Gastrocnemius medialis (tissue), 4 donors: ENCODE measurements at regions not wholly inside any gene's neighbourhood (a gene's known extent, or its start where the extent isn't known, plus 50 kb on each side); places are given as distances from the start of the nearest gene placed in this dataset.

Experiments used
- ATAC-seq, 2 donors: fragments of 150-250 bp; one replicate each; pipeline ENCODE4 v1.9.1; 2016
- DNase-seq, 2 donors: peaks; one replicate each; pipeline ENCODE4 v3.0.0-alpha.2; 2019
- H3K27ac ChIP-seq, 4 donors: fragments of 200-600 bp; sonication (generic); 1 replicate in 1 of 4; 2 replicates in 3 of 4; pipeline ENCODE4 v1.5.1; 2016 to 2018; ENCODE audit warnings: mild to moderate bottlenecking in 2 of 4, moderate library complexity in 1 of 4
- H3K27me3 ChIP-seq, 3 donors: fragments of 200-600 bp; sonication (generic) in 2 of 3; 1 replicate in 1 of 3; 2 replicates in 2 of 3; pipeline versions ENCODE4 v1.5.1 to v1.6.0; 2016 to 2019; ENCODE audit warnings: mild to moderate bottlenecking in 1 of 3, moderate library complexity in 1 of 3
- H3K36me3 ChIP-seq, 2 donors: fragments of 200-600 bp; sonication (generic) in 1 of 2; one replicate each; pipeline ENCODE4 v1.5.1; 2017 to 2018
- H3K4me1 ChIP-seq, 2 donors: fragments of 200-600 bp; sonication (generic) in 1 of 2; one replicate each; pipeline ENCODE4 v1.5.1; 2016 to 2017; ENCODE audit warnings: mild to moderate bottlenecking in 2 of 2
- H3K4me3 ChIP-seq, 4 donors: fragments of 200-600 bp; sonication (generic) in 3 of 4; 1 replicate in 1 of 4; 2 replicates in 3 of 4; pipeline ENCODE4 v1.5.1; 2016 to 2019; ENCODE audit warnings: mild to moderate bottlenecking in 2 of 4
- H3K9me3 ChIP-seq, 3 donors: fragments of 200-600 bp; sonication (generic) in 2 of 3; 1 replicate in 1 of 3; 2 replicates in 2 of 3; pipeline ENCODE4 v1.5.1; 2016 to 2019
- POLR2A ChIP-seq, 2 donors: fragments of 450-650 bp; IDR thresholded peaks; one replicate each; pipeline ENCODE4 v1.6.1; 2017; ENCODE audit warnings: antibody characterized with exemption in 2 of 2, mild to moderate bottlenecking in 2 of 2, moderate library complexity in 2 of 2
- in situ Hi-C, 4 donors: fragments of 200-750 bp; cut with MboI; loops; one replicate each; pipeline versions ENCODE4 v1.15.0 to v1.8.0; 2017; ENCODE audit warnings: low sequenced_read_pairs in 4 of 4
- intact Hi-C: fragments of 100-400 bp; cut with DNase I; formaldehyde crosslinking; loops from one replicate; pipeline ENCODE4 v1.15.1; 2023; ENCODE audit warnings: low total_unique reads
- TF ChIP-seq, protein P1 (sequence below), 5 experiments: fragments of 450-650 bp in 3 of 5; fragments of 200-600 bp in 2 of 5; sonication (generic) in 2 of 5; IDR thresholded peaks in 4 of 5; conservative IDR thresholded peaks in 1 of 5; 1 replicate in 4 of 5; 2 replicates in 1 of 5; pipeline ENCODE4 v1.5.1; 2016 to 2019; ENCODE audit warnings: antibody characterized with exemption in 5 of 5, mild to moderate bottlenecking in 3 of 5, moderate library complexity in 3 of 5

DNA sequence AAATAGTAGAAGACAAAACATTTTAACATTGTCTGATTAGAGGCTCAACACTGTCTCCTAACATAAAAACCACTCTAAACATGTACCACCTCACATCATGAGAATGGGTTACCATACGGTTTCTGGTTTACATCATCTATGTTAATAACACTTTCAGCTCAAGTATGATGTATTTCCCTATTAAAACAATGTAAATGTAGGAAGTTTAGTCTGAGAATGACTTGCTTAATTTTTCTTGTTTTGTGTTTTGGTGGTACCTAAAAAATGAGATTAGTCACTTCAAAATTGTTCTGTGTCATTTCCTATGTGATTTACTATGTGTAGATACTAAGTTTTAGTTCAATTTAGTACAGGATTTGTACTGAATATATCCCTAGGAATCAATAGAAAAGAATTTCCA lies 195.8 kb upstream of the SEMA3C start:
- DNase-seq (no peak), ATAC-seq (no peak)
- Histone ChIP-seq H3K9me3 (no peaks in the 10 kb centered on the region), H3K27me3 (no peaks in the 10 kb centered on the region), H3K4me1 (no peaks in the 10 kb centered on the region), H3K36me3 (no peaks in the 10 kb centered on the region), H3K4me3 (no peak overlapping the region), H3K27ac (no peak overlapping the region)
- intact Hi-C loops = no loop called here
- in situ Hi-C loops = no loop called here
- TF ChIP-seq, protein P1, sequence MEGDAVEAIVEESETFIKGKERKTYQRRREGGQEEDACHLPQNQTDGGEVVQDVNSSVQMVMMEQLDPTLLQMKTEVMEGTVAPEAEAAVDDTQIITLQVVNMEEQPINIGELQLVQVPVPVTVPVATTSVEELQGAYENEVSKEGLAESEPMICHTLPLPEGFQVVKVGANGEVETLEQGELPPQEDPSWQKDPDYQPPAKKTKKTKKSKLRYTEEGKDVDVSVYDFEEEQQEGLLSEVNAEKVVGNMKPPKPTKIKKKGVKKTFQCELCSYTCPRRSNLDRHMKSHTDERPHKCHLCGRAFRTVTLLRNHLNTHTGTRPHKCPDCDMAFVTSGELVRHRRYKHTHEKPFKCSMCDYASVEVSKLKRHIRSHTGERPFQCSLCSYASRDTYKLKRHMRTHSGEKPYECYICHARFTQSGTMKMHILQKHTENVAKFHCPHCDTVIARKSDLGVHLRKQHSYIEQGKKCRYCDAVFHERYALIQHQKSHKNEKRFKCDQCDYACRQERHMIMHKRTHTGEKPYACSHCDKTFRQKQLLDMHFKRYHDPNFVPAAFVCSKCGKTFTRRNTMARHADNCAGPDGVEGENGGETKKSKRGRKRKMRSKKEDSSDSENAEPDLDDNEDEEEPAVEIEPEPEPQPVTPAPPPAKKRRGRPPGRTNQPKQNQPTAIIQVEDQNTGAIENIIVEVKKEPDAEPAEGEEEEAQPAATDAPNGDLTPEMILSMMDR (IDR thresholded peaks at IDR 0.05 in 4 of 5, conservative IDR thresholded peaks at IDR 0.05 in 1 of 5) = no peak
- no peak for TF ChIP-seq POLR2A (IDR thresholded peaks at IDR 0.05)

DNA sequence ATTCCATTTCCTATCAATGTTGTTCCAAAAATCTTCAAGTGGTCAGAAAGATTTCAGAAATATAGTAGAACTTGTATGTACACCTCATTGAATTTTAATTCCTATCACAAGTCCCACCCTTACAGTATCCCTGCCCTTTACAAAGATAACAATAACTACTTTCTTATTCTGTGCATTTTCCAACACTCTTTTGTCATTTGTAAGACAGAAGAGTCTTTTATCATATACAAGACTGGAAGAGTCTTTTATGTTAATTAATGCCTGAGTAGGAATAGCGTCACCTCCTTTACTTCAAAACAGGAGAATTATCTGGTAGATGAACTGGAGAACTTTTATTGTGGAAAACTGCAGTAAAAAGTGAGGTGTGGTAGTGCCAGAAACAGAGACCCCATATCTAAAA lies 193.9 kb upstream of the SEMA3C start:
- intact Hi-C loops = no loop called here
- ATAC-seq = no peak

DNA sequence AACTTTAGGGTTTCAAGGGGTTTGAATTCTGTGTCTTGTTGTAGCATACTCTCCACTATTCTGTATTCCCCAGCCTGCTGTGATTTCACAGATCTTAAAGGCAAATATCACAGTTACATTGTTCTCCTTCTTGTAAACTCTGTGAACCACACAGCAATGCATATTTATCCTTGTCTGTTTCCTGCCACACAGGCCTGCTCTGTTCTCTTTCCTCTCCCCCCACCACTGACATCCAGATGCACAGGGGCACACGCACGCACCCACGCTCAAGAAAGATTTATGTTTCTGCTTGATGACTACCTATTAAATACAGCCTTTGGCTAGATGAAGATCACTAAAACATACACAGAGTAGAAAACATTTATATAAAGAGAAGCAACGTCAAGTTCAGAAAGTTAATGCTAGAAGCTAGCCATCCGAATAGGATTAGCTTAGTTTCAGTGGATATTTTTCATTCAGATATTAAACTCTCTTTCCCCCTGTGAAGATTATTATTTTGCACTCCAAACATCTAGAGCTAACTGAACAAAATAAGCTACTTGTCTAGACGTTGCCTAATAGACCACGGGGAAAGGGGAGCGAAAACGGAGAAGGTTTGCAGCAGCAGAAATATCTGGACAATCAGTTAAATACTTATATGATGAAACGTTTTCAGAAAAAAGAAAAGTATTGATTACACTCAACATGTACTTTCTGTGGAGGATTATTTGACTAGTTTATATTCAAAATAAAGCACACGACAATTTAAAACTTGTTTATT lies 193.1 kb upstream of the SEMA3C start:
- no peaks in the 10 kb centered on the region for H3K9me3 ChIP-seq
- intact Hi-C loops = no loop called here
- H3K4me3 ChIP-seq = no peak overlapping the region
- H3K27ac ChIP-seq = no peak overlapping the region
- in situ Hi-C loops = no loop called here
- DNase-seq (no peak), ATAC-seq (no peak)
- H3K36me3 ChIP-seq = no peaks in the 10 kb centered on the region
- no peaks in the 10 kb centered on the region for H3K4me1 ChIP-seq
- no peaks in the 10 kb centered on the region for H3K27me3 ChIP-seq
- TF ChIP-seq POLR2A (IDR thresholded peaks at IDR 0.05) = no peak
- TF ChIP-seq, protein P1 (IDR thresholded peaks at IDR 0.05 in 4 of 5, conservative IDR thresholded peaks at IDR 0.05 in 1 of 5) = no peak

More for the DNA sequence above, 193.9 kb upstream of the SEMA3C start:
- in situ Hi-C loops = no loop called here
- TF ChIP-seq, protein P1 (IDR thresholded peaks at IDR 0.05 in 4 of 5, conservative IDR thresholded peaks at IDR 0.05 in 1 of 5) = no peak
- no peak for TF ChIP-seq POLR2A (IDR thresholded peaks at IDR 0.05)
- Histone ChIP-seq H3K36me3 (no peaks in the 10 kb centered on the region), H3K27ac (no peak overlapping the region), H3K4me1 (no peaks in the 10 kb centered on the region), H3K9me3 (no peaks in the 10 kb centered on the region), H3K4me3 (no peak overlapping the region), H3K27me3 (no peaks in the 10 kb centered on the region)
- no peak for DNase-seq

DNA sequence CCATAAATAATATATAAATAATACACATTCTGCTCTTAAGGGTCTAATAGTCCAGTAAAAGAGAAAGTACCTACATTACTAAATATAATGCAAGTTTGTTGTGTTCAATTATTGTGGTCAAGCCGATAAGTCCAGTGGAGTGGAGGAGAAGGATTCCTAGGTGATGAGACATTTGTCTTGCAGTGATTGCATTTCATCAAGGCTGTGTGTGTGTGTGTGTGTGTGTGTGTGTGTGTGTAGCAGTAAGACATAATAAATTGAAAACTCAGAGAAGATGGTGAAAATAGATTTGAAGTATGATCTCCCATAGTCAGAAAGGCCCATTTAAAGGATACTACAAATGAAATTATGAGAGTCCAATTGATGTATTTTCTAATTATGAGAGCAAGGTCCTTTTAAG lies 192.5 kb upstream of the SEMA3C start:
- DNase-seq = no peak
- H3K27ac ChIP-seq = no peak overlapping the region
- H3K9me3 ChIP-seq = no peaks in the 10 kb centered on the region
- no peak for ATAC-seq
- no peak overlapping the region for H3K4me3 ChIP-seq
- in situ Hi-C loops (no loop called here), intact Hi-C loops (no loop called here)
- no peaks in the 10 kb centered on the region for H3K36me3 ChIP-seq
- H3K27me3 ChIP-seq = no peaks in the 10 kb centered on the region
- TF ChIP-seq POLR2A (IDR thresholded peaks at IDR 0.05) = no peak
- TF ChIP-seq, protein P1 (IDR thresholded peaks at IDR 0.05 in 4 of 5, conservative IDR thresholded peaks at IDR 0.05 in 1 of 5) = no peak
- H3K4me1 ChIP-seq = no peaks in the 10 kb centered on the region

DNA sequence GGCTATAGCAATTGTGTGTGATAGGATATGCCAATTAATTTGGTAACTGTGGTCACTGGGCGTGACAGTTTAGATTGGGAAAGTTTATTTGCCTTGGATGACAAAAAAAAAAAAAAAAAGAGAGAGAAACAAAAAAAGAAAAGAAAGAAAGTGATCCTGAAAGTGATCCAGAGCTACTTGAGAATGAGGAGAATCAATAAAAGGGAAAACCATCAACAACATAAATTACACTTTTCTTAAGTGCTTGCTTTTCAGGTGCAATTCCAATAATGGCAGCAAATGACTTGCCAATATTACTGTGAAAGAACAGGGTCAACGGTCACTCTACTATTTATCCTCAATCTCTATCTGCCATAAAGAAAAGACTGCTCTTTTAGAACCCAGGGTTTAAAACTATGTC lies 191.8 kb upstream of the SEMA3C start:
- in situ Hi-C loops (no loop called here), intact Hi-C loops (no loop called here)
- DNase-seq (no peak), ATAC-seq (no peak)
- Histone ChIP-seq H3K27me3 (no peaks in the 10 kb centered on the region), H3K9me3 (no peaks in the 10 kb centered on the region), H3K4me1 (no peaks in the 10 kb centered on the region), H3K4me3 (no peak overlapping the region), H3K36me3 (no peaks in the 10 kb centered on the region), H3K27ac (no peak overlapping the region)
- no peak for TF ChIP-seq POLR2A (IDR thresholded peaks at IDR 0.05)
